Fibroblast of the conjunctiva (primary cell): ENCODE measurements at regions not wholly inside any gene's neighbourhood (a gene's known extent, or its start where the extent isn't known, plus 50 kb on each side); places are given as distances from the start of the nearest gene placed in this dataset.

ENCODE experiments used
- DNase-seq: peaks from one replicate; pipeline ENCODE4 v3.0.0-alpha.2; 2010; ENCODE audit warnings: low read depth

- DNase-seq = no peak
Measured at GRCh38 chr21:22409571-22409970, 1411.4 kb downstream of the NCAM2 start.

GRCh38 chr21:22416555-22416954 is 1418.3 kb downstream of the NCAM2 start:
- no peak for DNase-seq

- DNase-seq = no peak
Measured at GRCh38 chr21:22421416-22422180, 1423.4 kb downstream of the NCAM2 start.

- no peak for DNase-seq
Measured at GRCh38 chr21:22438428-22439086, 1440.3 kb downstream of the NCAM2 start.

GRCh38 chr21:22444990-22445389 is 1446.8 kb downstream of the NCAM2 start:
- DNase-seq = no peak

- DNase-seq = no peak
Measured at GRCh38 chr21:22450507-22450906, 1452.3 kb downstream of the NCAM2 start.

GRCh38 chr21:22456241-22456640 is 1458.0 kb downstream of the NCAM2 start:
- no peak for DNase-seq

- DNase-seq = no peak
Measured at GRCh38 chr21:22468893-22469292, 1470.7 kb downstream of the NCAM2 start.

- DNase-seq = no peak
Measured at GRCh38 chr21:22474403-22474802, 1476.2 kb downstream of the NCAM2 start.

- DNase-seq = no peak
Measured at GRCh38 chr21:22476214-22476613, 1478.0 kb downstream of the NCAM2 start.

- DNase-seq = no peak
Measured at GRCh38 chr21:22476726-22477646, 1478.8 kb downstream of the NCAM2 start.

GRCh38 chr21:22490049-22490448 is 1491.8 kb downstream of the NCAM2 start:
- DNase-seq = no peak

- DNase-seq = no peak
Measured at GRCh38 chr21:22516230-22516629, 1518.0 kb downstream of the NCAM2 start.

GRCh38 chr21:22535630-22536029 is 1537.4 kb downstream of the NCAM2 start:
- DNase-seq = no peak

GRCh38 chr21:22536509-22536908 is 1538.3 kb downstream of the NCAM2 start:
- DNase-seq = peak; percentile 62

- no peak for DNase-seq
Measured at GRCh38 chr21:22544747-22545146, 1546.5 kb downstream of the NCAM2 start.

GRCh38 chr21:22552390-22552789 is 1554.2 kb downstream of the NCAM2 start:
- DNase-seq = no peak

- no peak for DNase-seq
Measured at GRCh38 chr21:22554690-22555316, 1556.6 kb downstream of the NCAM2 start.

GRCh38 chr21:22556829-22557228 is 1558.6 kb downstream of the NCAM2 start:
- DNase-seq = no peak

- no peak for DNase-seq
Measured at GRCh38 chr21:22561946-22562345, 1563.7 kb downstream of the NCAM2 start.

- no peak for DNase-seq
Measured at GRCh38 chr21:22573834-22574233, 1575.6 kb downstream of the NCAM2 start.

GRCh38 chr21:22575165-22575584 is 1577.0 kb downstream of the NCAM2 start:
- no peak for DNase-seq
